GM12878 (cell line): ENCODE measurements at regions not wholly inside any gene's neighbourhood (a gene's known extent, or its start where the extent isn't known, plus 50 kb on each side); places are given as distances from the start of the nearest gene placed in this dataset.

ENCODE experiments used
- ATAC-seq: fragments of 200-7000 bp; cut with Tn5 transposase; 3 replicates; pipeline ENCODE4 v1.9.1; 2020; ENCODE audit warnings: mild to moderate bottlenecking, moderate library complexity
- BruUV-seq: library from RNA; stranded (reverse); fragments of 400-500 nt; replicated peaks from 2 replicates; lab custom pipeline; 2021; lab: Mats Ljungman, UMichigan
- CTCF ChIA-PET: fragments of 300-600 bp; sonication (Branson Sonifier 250); formaldehyde crosslinking; extraction: SDS; loops from one replicate; lab custom pipeline; 2021; ENCODE audit warnings: inconsistent platforms; lab: Yijun Ruan, JAX
- POLR2A ChIA-PET: fragments of 350-600 bp; formaldehyde crosslinking; extraction: SDS; loops from one replicate; lab custom pipeline; 2021; ENCODE audit warnings: inconsistent platforms; lab: Charles Lee
- RAD21 ChIA-PET: fragments of 300-600 bp; sonication (Branson Sonifier 250); formaldehyde crosslinking; loops from one replicate; lab custom pipeline; 2023; ENCODE audit warnings: antibody characterized with exemption; ENCODE audit not compliant: unreplicated experiment; lab: Charles Lee
- SMC1A ChIA-PET: fragments of 300-600 bp; sonication (Branson Sonifier 250); formaldehyde crosslinking; loops from one replicate; lab custom pipeline; 2023; ENCODE audit not compliant: unreplicated experiment, uncharacterized antibody; lab: Charles Lee
- DNase-seq: peaks from one replicate; pipeline ENCODE4 v3.0.0-alpha.2; 2011; ENCODE audit warnings: low read depth, low spot score
- FAIRE-seq: peaks from 3 replicates; lab custom pipeline; 2011; peaks lifted over from hg19 to GRCh38; lab: Jason Lieb, UNC
- H2AFZ ChIP-seq: 2 replicates; pipeline ENCODE4 v1.6.0; 2011; ENCODE audit warnings: low read depth, low read length, control low read depth; ENCODE audit not compliant: control insufficient read depth
- H3K27ac ChIP-seq: 2 replicates; pipeline ENCODE4 v1.5.1; 2011; ENCODE audit warnings: control low read depth; ENCODE audit not compliant: control insufficient read depth, insufficient read depth
- H3K27me3 ChIP-seq, 2 experiments: replicated peaks in 1 of 2; 2 replicates each; pipeline versions ENCODE4 v1.6.0 to v1.6.1; 2011; ENCODE audit warnings: low read length in 1 of 2; ENCODE audit not compliant: control insufficient read depth in 2 of 2, insufficient read depth in 2 of 2
- H3K36me3 ChIP-seq, 2 experiments: 2 replicates each; pipeline ENCODE4 v1.5.1; 2011; ENCODE audit warnings: low read length in 1 of 2; ENCODE audit not compliant: control insufficient read depth in 2 of 2, insufficient read depth in 2 of 2
- H3K4me1 ChIP-seq: 2 replicates; pipeline ENCODE4 v1.6.1; 2011; ENCODE audit warnings: mild to moderate bottlenecking, low read length, moderate library complexity, mixed read lengths; ENCODE audit not compliant: control insufficient read depth, insufficient read depth
- H3K4me2 ChIP-seq: 2 replicates; pipeline ENCODE4 v1.6.0; 2011; ENCODE audit warnings: control low read depth; ENCODE audit not compliant: control insufficient read depth, insufficient read depth
- H3K4me3 ChIP-seq: fragments of 200-600 bp; sonication (generic); 2 replicates; pipeline ENCODE4 v1.5.1; 2016
- H3K79me2 ChIP-seq: 2 replicates; pipeline ENCODE4 v1.6.0; 2011; ENCODE audit warnings: low read length; ENCODE audit not compliant: control insufficient read depth, insufficient read depth
- H3K9ac ChIP-seq: 2 replicates; pipeline ENCODE4 v1.8.0; 2011; ENCODE audit warnings: low read length, control low read depth, mixed read lengths; ENCODE audit not compliant: control insufficient read depth, insufficient read depth
- H3K9me3 ChIP-seq: replicated peaks from 3 replicates; pipeline ENCODE4 v1.5.1; 2011; ENCODE audit warnings: mild to moderate bottlenecking, low read length; ENCODE audit not compliant: control insufficient read depth, insufficient read depth
- H4K20me1 ChIP-seq: 2 replicates; pipeline ENCODE4 v1.6.0; 2011; ENCODE audit not compliant: control insufficient read depth, insufficient read depth
- CBFB ChIP-seq: IDR thresholded peaks from 2 replicates; pipeline ENCODE4 v1.6.1; 2016; ENCODE audit warnings: antibody characterized with exemption, low read depth
- CUX1 ChIP-seq: IDR thresholded peaks from 2 replicates; pipeline ENCODE4 v1.6.1; 2012; ENCODE audit warnings: improper control_type of control experiment, low read depth, low read length; ENCODE audit not compliant: insufficient replicate concordance
- IKZF2 ChIP-seq, 2 experiments: fragments of 450-650 bp; IDR thresholded peaks; 2 replicates each; pipeline ENCODE4 v1.6.1; 2017; ENCODE audit warnings: mild to moderate bottlenecking in 2 of 2, moderate library complexity in 2 of 2
- KDM1A ChIP-seq: fragments of 200-600 bp; sonication (generic); IDR thresholded peaks from 2 replicates; pipeline ENCODE4 v1.6.1; 2016; ENCODE audit warnings: borderline replicate concordance
- MEF2B ChIP-seq: fragments of 450-650 bp; IDR thresholded peaks from 2 replicates; pipeline ENCODE4 v1.6.1; 2018; ENCODE audit warnings: mild to moderate bottlenecking, moderate library complexity; ENCODE audit not compliant: partially characterized antibody, poor library complexity, severe bottlenecking
- NR2F1 ChIP-seq: fragments of 450-650 bp; conservative IDR thresholded peaks from 2 replicates; pipeline ENCODE4 v1.6.1; 2017; ENCODE audit warnings: mild to moderate bottlenecking
- RBBP5 ChIP-seq: fragments of 200-600 bp; sonication (generic); conservative IDR thresholded peaks from 2 replicates; pipeline ENCODE4 v1.6.1; 2016
- RELA ChIP-seq: fragments of 450-650 bp; IDR thresholded peaks from 2 replicates; pipeline ENCODE4 v1.8.0; 2014; ENCODE audit warnings: borderline replicate concordance; ENCODE audit not compliant: partially characterized antibody
- RFX5 ChIP-seq: IDR thresholded peaks from 2 replicates; pipeline ENCODE4 v1.6.1; 2011; ENCODE audit warnings: low read depth, low read length, improper control_type of control experiment
- SMAD1 ChIP-seq: fragments of 450-650 bp; IDR thresholded peaks from 2 replicates; pipeline ENCODE4 v1.6.1; 2018; ENCODE audit warnings: mild to moderate bottlenecking, low read depth; ENCODE audit not compliant: partially characterized antibody
- TAF1 ChIP-seq: IDR thresholded peaks from 2 replicates; pipeline ENCODE4 v1.6.1; 2011; ENCODE audit warnings: mild to moderate bottlenecking, low read depth, low read length, borderline replicate concordance
- ZBED1 ChIP-seq: IDR thresholded peaks from 2 replicates; pipeline ENCODE4 v1.6.1; 2016; ENCODE audit warnings: borderline replicate concordance
- ZNF217 ChIP-seq: fragments of 450-650 bp; IDR thresholded peaks from 2 replicates; pipeline ENCODE4 v1.6.1; 2017; ENCODE audit warnings: antibody characterized with exemption, mild to moderate bottlenecking
- ZNF687 ChIP-seq: fragments of 450-650 bp; IDR thresholded peaks from 2 replicates; pipeline ENCODE4 v1.6.1; 2017; ENCODE audit warnings: mild to moderate bottlenecking, moderate library complexity
- WGBS: methylation state at CpG from one replicate; pipeline ENCODE4 v1.1.6; 2016; ENCODE audit warnings: low lambda C conversion rate; ENCODE audit not compliant: insufficient replicate concordance, insufficient coverage; ENCODE audit errors: missing lambda C conversion rate; 5-methylcytosine and 5-hydroxymethylcytosine counted together
- in situ Hi-C: fragments of 300-500 bp; cut with MboI; formaldehyde crosslinking; loops from 9 replicates; pipeline ENCODE4 v1.14.3; 2018; ENCODE audit warnings: mixed read lengths
- intact Hi-C: fragments of 100-400 bp; cut with micrococcal nuclease; formaldehyde crosslinking; loops from one replicate; pipeline ENCODE4 v1.14.2; 2022; ENCODE audit not compliant: unreplicated experiment

GRCh38 chr2:760001-760400 lies 82.8 kb upstream of the TMEM18 start:
- no peak overlapping the region for H3K27ac ChIP-seq
- intact Hi-C loops (no loop called here), in situ Hi-C loops (no loop called here)
- no peak overlapping the region for H3K4me3 ChIP-seq
- FAIRE-seq (no peak), DNase-seq (no peak), ATAC-seq (no peak)
- H3K79me2 ChIP-seq: no peaks in the 10 kb centered on the region
- ChIA-PET CTCF (no interaction called here), RAD21 (no interaction called here), SMC1A (interaction anchor here (0.8 to 1.2 kb wide), 2 partner anchors 18 to 45 kb away, joined by 3 read pairs; no protein-coding TSS in a partner anchor), POLR2A (no interaction called here)
- no peak overlapping the region for H2AFZ ChIP-seq
- 38% methylated on average over 5 of the region's 5 CpGs for WGBS
- no peak overlapping the region for H3K9ac ChIP-seq
- H4K20me1 ChIP-seq: no peaks in the 10 kb centered on the region
- no peaks in the 10 kb centered on the region for H3K36me3 ChIP-seq
- H3K4me2 ChIP-seq: no peak overlapping the region
- H3K9me3 ChIP-seq: no peaks in the 10 kb centered on the region
- H3K4me1 ChIP-seq: no peaks in the 10 kb centered on the region
- H3K27me3 ChIP-seq: no peaks in the 10 kb centered on the region
- BruUV-seq: no TSS peak
- no peak for TF ChIP-seq SMAD1
- no peak for TF ChIP-seq MEF2B
- no peak for TF ChIP-seq RELA
- TF ChIP-seq RFX5: no peak
- TF ChIP-seq CBFB: no peak
- TF ChIP-seq ZNF687: no peak
- no peak for TF ChIP-seq KDM1A
- TF ChIP-seq IKZF2 (IDR thresholded peaks at IDR 0.05): no peak
- TF ChIP-seq ZNF217: no peak
- no peak for TF ChIP-seq TAF1
- TF ChIP-seq ZBED1: no peak
- TF ChIP-seq CUX1: no peak
- no peak for TF ChIP-seq RBBP5
- no peak for TF ChIP-seq NR2F1
